ENCODE measurements at regions not wholly inside any gene's neighbourhood (a gene's known extent, or its start where the extent isn't known, plus 50 kb on each side); places are given as distances from the start of the nearest gene placed in this dataset.

- TF ChIP-seq CTCF (IDR thresholded peaks at IDR 0.05) (no peak), POLR2A (IDR thresholded peaks at IDR 0.05) (no peak), POLR2AphosphoS5 (IDR thresholded peaks at IDR 0.05) (no peak), EP300 (IDR thresholded peaks at IDR 0.05) (no peak)
Measured at GRCh38 chr16:65756163-65756562, 610.3 kb upstream of the CDH5 start.
